K562 (cell line): ENCODE measurements at regions not wholly inside any gene's neighbourhood (a gene's known extent, or its start where the extent isn't known, plus 50 kb on each side); places are given as distances from the start of the nearest gene placed in this dataset.

ENCODE experiments used
- ATAC-seq: fragments of 200-7000 bp; cut with Tn5 transposase; 3 replicates; pipeline ENCODE4 v1.9.1; 2020; ENCODE audit warnings: moderate library complexity
- BruUV-seq: library from RNA; stranded (reverse); fragments of 400-500 nt; replicated peaks from 2 replicates; lab custom pipeline; 2021; lab: Mats Ljungman, UMichigan
- CTCF ChIA-PET: fragments of 300-600 bp; formaldehyde crosslinking; extraction: SDS; loops from one replicate; lab custom pipeline; 2021; ENCODE audit warnings: low intra/inter-chr PET ratio; lab: Yijun Ruan, JAX
- POLR2A ChIA-PET: fragments of 300-600, 350-650 bp; sonication (Branson Sonifier 250); formaldehyde crosslinking; extraction: SDS; loops from one replicate; lab custom pipeline; 2021; ENCODE audit warnings: antibody characterized with exemption, inconsistent platforms; lab: Yijun Ruan, JAX
- DNase-seq, 4 experiments: peaks; one replicate each; pipeline versions ENCODE4 v3.0.0 to v3.0.0-alpha.2; 2011 to 2018; ENCODE audit warnings: low spot score in 3 of 4, mixed read lengths in 3 of 4; ENCODE audit errors: extremely low read depth in 1 of 4
- FAIRE-seq: peaks from 2 replicates; lab custom pipeline; 2011; peaks lifted over from hg19 to GRCh38; lab: Jason Lieb, UNC
- H2AFZ ChIP-seq: 2 replicates; pipeline ENCODE4 v1.6.0; 2011; ENCODE audit warnings: low read depth, low read length, control low read depth, inconsistent platforms
- H3K27ac ChIP-seq: fragments of 200-600 bp; 3 replicates; pipeline ENCODE4 v1.8.0; 2011; ENCODE audit warnings: low read depth, mild to moderate bottlenecking, control low read depth, inconsistent platforms, low read length, moderate library complexity, mixed read lengths; ENCODE audit errors: extremely low read depth
- H3K27me3 ChIP-seq, 2 experiments: fragments of 300-600 bp in 1 of 2; 2 replicates in 1 of 2; 3 replicates in 1 of 2; pipeline versions ENCODE4 v1.6.0 to v1.8.0; 2011; ENCODE audit warnings: inconsistent platforms in 2 of 2, low read length in 2 of 2, mild to moderate bottlenecking in 1 of 2, mixed read lengths in 1 of 2, moderate library complexity in 1 of 2; ENCODE audit not compliant: control insufficient read depth in 2 of 2, insufficient read depth in 2 of 2
- H3K36me3 ChIP-seq: fragments of 300-600 bp; 3 replicates; pipeline ENCODE4 v1.8.0; 2011; ENCODE audit warnings: mild to moderate bottlenecking, low read length, inconsistent platforms; ENCODE audit not compliant: control insufficient read depth, insufficient read depth
- H3K4me1 ChIP-seq, 2 experiments: fragments of 200-600 bp in 1 of 2; replicated peaks in 1 of 2; 2 replicates in 1 of 2; 3 replicates in 1 of 2; pipeline versions ENCODE4 v1.5.1 to v1.8.0; 2011; ENCODE audit warnings: inconsistent platforms in 2 of 2, low read length in 2 of 2, mild to moderate bottlenecking in 1 of 2, mixed read lengths in 1 of 2, moderate library complexity in 1 of 2; ENCODE audit not compliant: control insufficient read depth in 2 of 2, insufficient read depth in 2 of 2
- H3K4me2 ChIP-seq: 2 replicates; pipeline ENCODE4 v1.6.1; 2011; ENCODE audit warnings: low read length, control low read depth, inconsistent platforms, mixed read lengths; ENCODE audit not compliant: insufficient read depth
- H3K4me3 ChIP-seq: fragments of 200-600 bp; sonication (generic), shearing (Covaris generic); 2 replicates; pipeline ENCODE4 v1.5.1; 2016; ENCODE audit warnings: control low read depth, inconsistent platforms
- H3K79me2 ChIP-seq: fragments of 200-600 bp; 3 replicates; pipeline ENCODE4 v1.8.0; 2011; ENCODE audit warnings: low read length, inconsistent platforms; ENCODE audit not compliant: control insufficient read depth, insufficient read depth
- H3K9ac ChIP-seq, 2 experiments: 2 replicates each; pipeline versions ENCODE4 v1.6.0 to v1.6.1; 2011; ENCODE audit warnings: low read depth in 2 of 2, low read length in 2 of 2, control low read depth in 1 of 2, inconsistent platforms in 1 of 2, mild to moderate bottlenecking in 1 of 2, mixed read lengths in 1 of 2; ENCODE audit not compliant: insufficient read depth in 1 of 2
- H3K9me1 ChIP-seq: one replicate; pipeline ENCODE4 v1.6.0; 2011; ENCODE audit warnings: inconsistent platforms, mild to moderate bottlenecking, low read length, moderate library complexity; ENCODE audit not compliant: control insufficient read depth, insufficient read depth
- H3K9me3 ChIP-seq: replicated peaks from 2 replicates; pipeline ENCODE4 v1.5.1; 2011; ENCODE audit warnings: low read depth, low read length, inconsistent platforms; ENCODE audit not compliant: control insufficient read depth, insufficient read depth
- H4K20me1 ChIP-seq: replicated peaks from 2 replicates; pipeline ENCODE4 v1.6.1; 2011; ENCODE audit warnings: low read length, inconsistent platforms, mixed read lengths; ENCODE audit not compliant: control insufficient read depth, insufficient read depth
- CHD7 ChIP-seq: fragments of 200-600 bp; sonication (generic); IDR thresholded peaks from one replicate; pipeline ENCODE4 v1.6.1; 2012; ENCODE audit warnings: mild to moderate bottlenecking, low read depth, low read length, inconsistent platforms
- IRF1 ChIP-seq: sonication (generic); formaldehyde crosslinking; IDR thresholded peaks from 2 replicates; pipeline ENCODE4 v1.8.0; 2022; ENCODE audit warnings: missing genetic modification reagents, mild to moderate bottlenecking, borderline replicate concordance
- NR2F6 ChIP-seq: fragments of 450-650 bp; formaldehyde crosslinking; IDR thresholded peaks from 2 replicates; pipeline ENCODE4 v1.4.0; 2020; ENCODE audit warnings: mild to moderate bottlenecking
- OTX1 ChIP-seq: fragments of 450-650 bp; formaldehyde crosslinking; IDR thresholded peaks from 2 replicates; pipeline ENCODE4 v1.4.0; 2022; ENCODE audit warnings: mild to moderate bottlenecking
- SMARCA4 ChIP-seq: fragments of 450-650 bp; IDR thresholded peaks from 2 replicates; pipeline ENCODE4 v1.6.1; 2016
- ZNF507 ChIP-seq: conservative IDR thresholded peaks from 2 replicates; pipeline ENCODE4 v1.6.1; 2017; ENCODE audit warnings: missing genetic modification characterization, missing compliant biosample characterization
- WGBS: fragments of 100-300 bp; shearing (Covaris generic); methylation state at CpG from one replicate; pipeline ENCODE4 v1.1.6; 2016; ENCODE audit warnings: low coverage, mixed read lengths; ENCODE audit not compliant: insufficient coverage; ENCODE audit errors: missing lambda C conversion rate; 5-methylcytosine and 5-hydroxymethylcytosine counted together
- in situ Hi-C: fragments of 300-500 bp; cut with MboI; formaldehyde crosslinking; loops from 4 replicates; pipeline ENCODE4 v1.15.0; 2018; ENCODE audit warnings: inconsistent platforms, mixed read lengths
- intact Hi-C: fragments of 100-400 bp; cut with micrococcal nuclease; formaldehyde crosslinking; loops from 2 replicates; pipeline ENCODE4 v1.14.2; 2022
- TF ChIP-seq, protein P1 (sequence below), 2 experiments: fragments of 150-350 bp in 1 of 2; IDR thresholded peaks; 2 replicates each; pipeline ENCODE4 v1.6.1; 2012 to 2016; ENCODE audit warnings: low read depth in 2 of 2, low read length in 2 of 2, mild to moderate bottlenecking in 1 of 2, moderate library complexity in 1 of 2

DNA sequence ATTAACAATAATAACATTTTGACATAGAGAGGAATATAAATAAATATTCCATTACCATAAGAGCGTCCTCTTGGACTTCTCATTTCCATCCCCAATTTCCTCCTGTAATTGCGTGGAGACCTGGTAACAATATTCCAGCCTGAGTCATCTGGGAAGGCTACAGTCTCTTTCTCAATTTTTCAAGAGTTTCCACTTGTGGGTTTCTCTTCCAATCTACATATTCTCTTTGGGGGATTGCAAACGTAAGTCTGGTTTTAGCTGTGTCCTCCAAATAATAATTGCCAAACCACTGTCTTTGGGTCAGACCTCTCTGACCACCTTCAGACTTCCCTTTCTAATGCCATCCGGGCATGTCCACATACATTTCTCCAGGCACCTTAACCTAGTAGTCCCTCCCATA, 124.5 kb upstream of the USP24 start:
- Histone ChIP-seq H3K9ac (no peak overlapping the region), H3K4me3 (no peak overlapping the region), H3K79me2 (no peaks in the 10 kb centered on the region), H4K20me1 (no peaks in the 10 kb centered on the region), H3K36me3 (no peaks in the 10 kb centered on the region), H3K27me3 (peaks cover 0 to 10% of the 10 kb centered on the region in 2 experiments; a peak in 2 of 5 replicates), H2AFZ (no peak overlapping the region), H3K9me3 (no peaks in the 10 kb centered on the region), H3K9me1 (no peaks in the 10 kb centered on the region), H3K4me2 (no peak overlapping the region), H3K27ac (no peak overlapping the region), H3K4me1 (0 out of 5 replicates have a peak, but pooled peaks cover 0 to 2% of the 10 kb centered on the region in 2 experiments)
- CTCF ChIA-PET: no interaction called here
- no peak for FAIRE-seq
- POLR2A ChIA-PET: interaction anchor here (0.6 kb wide), 1 partner anchor 10 kb away, joined by 3 read pairs; no protein-coding TSS in a partner anchor
- ATAC-seq: no peak
- DNase-seq: no peak
- intact Hi-C loops (loop anchor here (2.0 to 10.0 kb wide), 2 partner anchors 55 to 385 kb away; no protein-coding TSS in a partner anchor), in situ Hi-C loops (no loop called here)
- WGBS: 1% methylated on average over 4 of the region's 4 CpGs
- BruUV-seq: no TSS peak
- TF ChIP-seq ZNF507 (tag) (no peak), CHD7 (no peak), SMARCA4 (no peak), OTX1 (CRISPR knock-in tag) (no peak), IRF1 (CRISPR knock-in tag) (no peak), NR2F6 (CRISPR knock-in tag) (no peak)
- TF ChIP-seq, protein P1, sequence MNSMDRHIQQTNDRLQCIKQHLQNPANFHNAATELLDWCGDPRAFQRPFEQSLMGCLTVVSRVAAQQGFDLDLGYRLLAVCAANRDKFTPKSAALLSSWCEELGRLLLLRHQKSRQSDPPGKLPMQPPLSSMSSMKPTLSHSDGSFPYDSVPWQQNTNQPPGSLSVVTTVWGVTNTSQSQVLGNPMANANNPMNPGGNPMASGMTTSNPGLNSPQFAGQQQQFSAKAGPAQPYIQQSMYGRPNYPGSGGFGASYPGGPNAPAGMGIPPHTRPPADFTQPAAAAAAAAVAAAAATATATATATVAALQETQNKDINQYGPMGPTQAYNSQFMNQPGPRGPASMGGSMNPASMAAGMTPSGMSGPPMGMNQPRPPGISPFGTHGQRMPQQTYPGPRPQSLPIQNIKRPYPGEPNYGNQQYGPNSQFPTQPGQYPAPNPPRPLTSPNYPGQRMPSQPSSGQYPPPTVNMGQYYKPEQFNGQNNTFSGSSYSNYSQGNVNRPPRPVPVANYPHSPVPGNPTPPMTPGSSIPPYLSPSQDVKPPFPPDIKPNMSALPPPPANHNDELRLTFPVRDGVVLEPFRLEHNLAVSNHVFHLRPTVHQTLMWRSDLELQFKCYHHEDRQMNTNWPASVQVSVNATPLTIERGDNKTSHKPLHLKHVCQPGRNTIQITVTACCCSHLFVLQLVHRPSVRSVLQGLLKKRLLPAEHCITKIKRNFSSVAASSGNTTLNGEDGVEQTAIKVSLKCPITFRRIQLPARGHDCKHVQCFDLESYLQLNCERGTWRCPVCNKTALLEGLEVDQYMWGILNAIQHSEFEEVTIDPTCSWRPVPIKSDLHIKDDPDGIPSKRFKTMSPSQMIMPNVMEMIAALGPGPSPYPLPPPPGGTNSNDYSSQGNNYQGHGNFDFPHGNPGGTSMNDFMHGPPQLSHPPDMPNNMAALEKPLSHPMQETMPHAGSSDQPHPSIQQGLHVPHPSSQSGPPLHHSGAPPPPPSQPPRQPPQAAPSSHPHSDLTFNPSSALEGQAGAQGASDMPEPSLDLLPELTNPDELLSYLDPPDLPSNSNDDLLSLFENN (IDR thresholded peaks at IDR 0.05; ENCODE audit: low read depth in 2 of 2, low read length in 2 of 2): no peak
